Ishikawa (cell line): ENCODE measurements at regions not wholly inside any gene's neighbourhood (a gene's known extent, or its start where the extent isn't known, plus 50 kb on each side); places are given as distances from the start of the nearest gene placed in this dataset.

Experiments
- CEBPB ChIP-seq: IDR thresholded peaks from 2 replicates; pipeline ENCODE4 v1.6.1; 2012
- CREB1 ChIP-seq: IDR thresholded peaks from 2 replicates; pipeline ENCODE4 v1.6.1; 2012; ENCODE audit warnings: low read depth
- EGR1 ChIP-seq: IDR thresholded peaks from 2 replicates; pipeline ENCODE4 v1.6.1; 2012
- EP300 ChIP-seq: IDR thresholded peaks from 2 replicates; pipeline ENCODE4 v1.6.1; 2012; ENCODE audit warnings: borderline replicate concordance
- FOXM1 ChIP-seq: IDR thresholded peaks from 2 replicates; pipeline ENCODE4 v1.6.1; 2012; ENCODE audit warnings: low read depth, borderline replicate concordance
- MAX ChIP-seq: IDR thresholded peaks from 2 replicates; pipeline ENCODE4 v1.6.1; 2012
- NFIC ChIP-seq: IDR thresholded peaks from 2 replicates; pipeline ENCODE4 v1.6.1; 2012
- RAD21 ChIP-seq: IDR thresholded peaks from 2 replicates; pipeline ENCODE4 v1.6.1; 2012; ENCODE audit warnings: low read depth
- REST ChIP-seq: IDR thresholded peaks from 2 replicates; pipeline ENCODE4 v1.6.1; 2012; ENCODE audit warnings: low read depth, mild to moderate bottlenecking
- TAF1 ChIP-seq: IDR thresholded peaks from 2 replicates; pipeline ENCODE4 v1.6.1; 2012; ENCODE audit warnings: low read depth, mild to moderate bottlenecking
- TCF12 ChIP-seq: IDR thresholded peaks from 2 replicates; pipeline ENCODE4 v1.6.1; 2012; ENCODE audit warnings: low read depth
- TEAD4 ChIP-seq: IDR thresholded peaks from 2 replicates; pipeline ENCODE4 v1.6.1; 2012
- YY1 ChIP-seq: IDR thresholded peaks from 2 replicates; pipeline ENCODE4 v1.6.1; 2012; ENCODE audit warnings: low read depth
- ZBTB7A ChIP-seq: IDR thresholded peaks from 2 replicates; pipeline ENCODE4 v1.6.1; 2012; ENCODE audit warnings: low read depth
- TF ChIP-seq, protein P1 (sequence below): IDR thresholded peaks from 2 replicates; pipeline ENCODE4 v1.6.1; 2012

GRCh38 chr6:155787168-155787567, 331.5 kb upstream of the NOX3 start:
- TF ChIP-seq EP300 (no peak), CREB1 (no peak), TAF1 (no peak), TEAD4 (no peak), TCF12 (no peak), CEBPB (no peak), EGR1 (no peak)

GRCh38 chr6:155786528-155786927, 330.9 kb upstream of the NOX3 start:
- no peak for TF ChIP-seq EP300
- TF ChIP-seq REST, result no peak
- TF ChIP-seq, protein P1, sequence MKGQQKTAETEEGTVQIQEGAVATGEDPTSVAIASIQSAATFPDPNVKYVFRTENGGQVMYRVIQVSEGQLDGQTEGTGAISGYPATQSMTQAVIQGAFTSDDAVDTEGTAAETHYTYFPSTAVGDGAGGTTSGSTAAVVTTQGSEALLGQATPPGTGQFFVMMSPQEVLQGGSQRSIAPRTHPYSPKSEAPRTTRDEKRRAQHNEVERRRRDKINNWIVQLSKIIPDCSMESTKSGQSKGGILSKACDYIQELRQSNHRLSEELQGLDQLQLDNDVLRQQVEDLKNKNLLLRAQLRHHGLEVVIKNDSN, result no peak
- no peak for TF ChIP-seq NFIC
- TF ChIP-seq YY1, result no peak
- TF ChIP-seq TAF1, result no peak
- TF ChIP-seq TCF12, result no peak
- no peak for TF ChIP-seq RAD21
- TF ChIP-seq MAX, result no peak
- TF ChIP-seq TEAD4, result no peak

DNA sequence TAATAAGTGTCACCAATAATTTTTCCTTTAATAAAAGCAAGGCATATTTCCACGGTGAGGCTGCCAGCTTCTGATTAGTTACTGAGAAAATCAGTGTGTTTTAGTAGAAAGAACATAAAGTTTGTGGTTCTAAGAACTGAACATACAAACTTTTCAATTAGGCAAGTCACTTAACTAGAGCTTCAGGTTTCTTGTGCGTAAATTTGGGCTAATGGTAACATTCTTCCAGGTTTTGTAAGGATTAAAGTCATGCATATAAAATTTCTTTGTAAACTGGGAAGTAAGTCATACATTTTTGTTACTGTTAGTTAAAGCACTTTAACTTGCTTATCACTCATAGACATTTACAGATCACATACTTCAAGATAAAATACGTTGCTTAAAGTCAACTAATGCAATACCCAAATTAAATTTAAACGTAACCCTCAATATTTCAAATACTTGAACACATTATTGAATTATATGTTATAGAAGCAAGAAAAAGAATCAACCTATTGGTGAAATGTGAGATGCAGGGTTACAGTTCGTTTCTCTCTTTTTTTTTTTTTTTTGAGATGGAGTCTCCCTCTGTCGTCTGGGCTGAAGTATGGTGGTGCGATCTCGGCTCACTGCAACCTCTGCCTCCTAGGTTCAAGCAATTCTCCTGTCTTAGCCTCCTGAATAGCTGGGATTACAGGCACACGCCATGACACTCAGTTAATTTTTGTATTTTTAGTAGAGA, 327.3 kb upstream of the NOX3 start:
- TF ChIP-seq EP300 (no peak), TAF1 (no peak), YY1 (no peak), REST (no peak), CREB1 (no peak), MAX (no peak), FOXM1 (no peak), CEBPB (no peak), TCF12 (no peak), ZBTB7A (no peak), RAD21 (no peak)
- TF ChIP-seq, protein P1, result no peak

GRCh38 chr6:155782320-155782731, 326.7 kb upstream of the NOX3 start:
- TF ChIP-seq EP300 (peak; percentile 72; the same call in 1 of the 2 replicates), NFIC (peak; percentile 94), RAD21 (no peak), TCF12 (peak; percentile 61; the same call in 1 of the 2 replicates), FOXM1 (no peak; the same call in 1 of the 2 replicates)
- TF ChIP-seq, protein P1, result no peak

- TF ChIP-seq ZBTB7A (no peak), TAF1 (no peak), FOXM1 (no peak), RAD21 (no peak), REST (no peak), CREB1 (no peak), MAX (no peak), TEAD4 (no peak), TCF12 (no peak), CEBPB (no peak), EP300 (no peak), EGR1 (no peak), NFIC (no peak), YY1 (no peak)
- TF ChIP-seq, protein P1, result no peak
These were observed 323.8 kb upstream of the NOX3 start for GRCh38 chr6:155779456-155779855.
